ENCODE measurements at regions not wholly inside any gene's neighbourhood (a gene's known extent, or its start where the extent isn't known, plus 50 kb on each side); places are given as distances from the start of the nearest gene placed in this dataset.

DNA sequence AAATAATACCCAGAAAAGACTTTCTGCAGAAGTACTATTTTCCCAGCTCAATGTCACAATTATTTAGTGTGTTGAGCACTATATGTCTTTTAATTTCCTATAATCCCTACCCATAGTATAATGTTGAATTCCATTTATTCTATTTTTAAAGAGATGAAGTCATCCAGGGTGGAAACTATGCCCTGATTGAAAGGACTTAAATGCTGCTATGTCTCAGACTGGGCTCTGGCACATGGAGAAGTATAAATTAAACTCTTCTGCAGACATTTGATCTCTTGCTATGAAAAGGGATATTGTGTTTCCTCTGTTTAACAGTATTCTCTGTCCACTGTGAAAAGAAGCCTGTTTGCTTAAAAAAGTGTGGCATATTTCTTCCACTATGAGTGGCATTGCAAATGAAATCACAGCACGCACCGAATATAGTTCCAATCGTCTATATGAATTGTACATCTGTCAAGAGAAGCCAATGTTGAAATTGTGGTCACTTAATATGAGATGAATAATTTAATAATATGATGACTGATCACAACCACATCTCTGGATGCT, 192.3 kb downstream of the BCAT1 start (continued):
- TF ChIP-seq GZF1 (CRISPR knock-in tag; IDR thresholded peaks at IDR 0.05): no peak
- TF ChIP-seq, protein P1, sequence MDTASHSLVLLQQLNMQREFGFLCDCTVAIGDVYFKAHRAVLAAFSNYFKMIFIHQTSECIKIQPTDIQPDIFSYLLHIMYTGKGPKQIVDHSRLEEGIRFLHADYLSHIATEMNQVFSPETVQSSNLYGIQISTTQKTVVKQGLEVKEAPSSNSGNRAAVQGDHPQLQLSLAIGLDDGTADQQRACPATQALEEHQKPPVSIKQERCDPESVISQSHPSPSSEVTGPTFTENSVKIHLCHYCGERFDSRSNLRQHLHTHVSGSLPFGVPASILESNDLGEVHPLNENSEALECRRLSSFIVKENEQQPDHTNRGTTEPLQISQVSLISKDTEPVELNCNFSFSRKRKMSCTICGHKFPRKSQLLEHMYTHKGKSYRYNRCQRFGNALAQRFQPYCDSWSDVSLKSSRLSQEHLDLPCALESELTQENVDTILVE (CRISPR knock-in tag; IDR thresholded peaks at IDR 0.05): no peak
- TF ChIP-seq, protein P2, sequence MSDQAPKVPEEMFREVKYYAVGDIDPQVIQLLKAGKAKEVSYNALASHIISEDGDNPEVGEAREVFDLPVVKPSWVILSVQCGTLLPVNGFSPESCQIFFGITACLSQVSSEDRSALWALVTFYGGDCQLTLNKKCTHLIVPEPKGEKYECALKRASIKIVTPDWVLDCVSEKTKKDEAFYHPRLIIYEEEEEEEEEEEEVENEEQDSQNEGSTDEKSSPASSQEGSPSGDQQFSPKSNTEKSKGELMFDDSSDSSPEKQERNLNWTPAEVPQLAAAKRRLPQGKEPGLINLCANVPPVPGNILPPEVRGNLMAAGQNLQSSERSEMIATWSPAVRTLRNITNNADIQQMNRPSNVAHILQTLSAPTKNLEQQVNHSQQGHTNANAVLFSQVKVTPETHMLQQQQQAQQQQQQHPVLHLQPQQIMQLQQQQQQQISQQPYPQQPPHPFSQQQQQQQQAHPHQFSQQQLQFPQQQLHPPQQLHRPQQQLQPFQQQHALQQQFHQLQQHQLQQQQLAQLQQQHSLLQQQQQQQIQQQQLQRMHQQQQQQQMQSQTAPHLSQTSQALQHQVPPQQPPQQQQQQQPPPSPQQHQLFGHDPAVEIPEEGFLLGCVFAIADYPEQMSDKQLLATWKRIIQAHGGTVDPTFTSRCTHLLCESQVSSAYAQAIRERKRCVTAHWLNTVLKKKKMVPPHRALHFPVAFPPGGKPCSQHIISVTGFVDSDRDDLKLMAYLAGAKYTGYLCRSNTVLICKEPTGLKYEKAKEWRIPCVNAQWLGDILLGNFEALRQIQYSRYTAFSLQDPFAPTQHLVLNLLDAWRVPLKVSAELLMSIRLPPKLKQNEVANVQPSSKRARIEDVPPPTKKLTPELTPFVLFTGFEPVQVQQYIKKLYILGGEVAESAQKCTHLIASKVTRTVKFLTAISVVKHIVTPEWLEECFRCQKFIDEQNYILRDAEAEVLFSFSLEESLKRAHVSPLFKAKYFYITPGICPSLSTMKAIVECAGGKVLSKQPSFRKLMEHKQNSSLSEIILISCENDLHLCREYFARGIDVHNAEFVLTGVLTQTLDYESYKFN (CRISPR knock-in tag; conservative IDR thresholded peaks at IDR 0.05): no peak
- no peak for TF ChIP-seq ZNF775 (CRISPR knock-in tag; IDR thresholded peaks at IDR 0.05; ENCODE audit: borderline replicate concordance)
- TF ChIP-seq, protein P3, sequence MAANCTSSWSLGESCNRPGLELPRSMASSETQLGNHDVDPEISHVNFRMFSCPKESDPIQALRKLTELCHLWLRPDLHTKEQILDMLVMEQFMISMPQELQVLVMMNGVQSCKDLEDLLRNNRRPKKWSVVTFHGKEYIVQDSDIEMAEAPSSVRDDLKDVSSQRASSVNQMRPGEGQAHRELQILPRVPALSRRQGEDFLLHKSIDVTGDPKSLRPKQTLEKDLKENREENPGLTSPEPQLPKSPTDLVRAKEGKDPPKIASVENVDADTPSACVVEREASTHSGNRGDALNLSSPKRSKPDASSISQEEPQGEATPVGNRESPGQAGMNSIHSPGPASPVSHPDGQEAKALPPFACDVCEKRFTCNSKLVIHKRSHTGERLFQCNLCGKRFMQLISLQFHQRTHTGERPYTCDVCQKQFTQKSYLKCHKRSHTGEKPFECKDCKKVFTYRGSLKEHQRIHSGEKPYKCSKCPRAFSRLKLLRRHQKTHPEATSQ (CRISPR knock-in tag; IDR thresholded peaks at IDR 0.05; ENCODE audit: borderline replicate concordance): no peak

Measured in HepG2 (cell line).